SK-N-SH treated with all-trans-retinoic acid at 6 μM for 48 hours (cell line): ENCODE measurements at regions not wholly inside any gene's neighbourhood (a gene's known extent, or its start where the extent isn't known, plus 50 kb on each side); places are given as distances from the start of the nearest gene placed in this dataset.
"Not testable (repeated sequence)": the region's sequence is repeated elsewhere in the genome, so short reads cannot be mapped to it uniquely, and the experiment has no call there.

ENCODE experiments used
- ATAC-seq: fragments of 200-7000 bp; cut with Tn5 transposase; 3 replicates; pipeline ENCODE4 v1.9.1; 2020; ENCODE audit warnings: mild to moderate bottlenecking, moderate library complexity
- ARNTL ChIP-seq: fragments of 450-650 bp; formaldehyde crosslinking; IDR thresholded peaks from 2 replicates; pipeline ENCODE4 v1.5.0; 2020; ENCODE audit warnings: low read depth, mild to moderate bottlenecking, moderate library complexity, borderline replicate concordance
- BACH2 ChIP-seq: fragments of 250-450 bp; sonication (Bioruptor Pico); IDR thresholded peaks from 2 replicates; pipeline ENCODE4 v1.9.0; 2021; ENCODE audit warnings: mild to moderate bottlenecking, borderline replicate concordance
- CREB5 ChIP-seq: fragments of 250-450 bp; sonication (Bioruptor Pico); IDR thresholded peaks from 2 replicates; pipeline ENCODE4 v1.5.1; 2020; ENCODE audit warnings: low read depth, mild to moderate bottlenecking, moderate library complexity
- ESRRG ChIP-seq: fragments of 250-450 bp; sonication (Bioruptor Pico); IDR thresholded peaks from 2 replicates; pipeline ENCODE4 v1.6.1; 2021; ENCODE audit warnings: mild to moderate bottlenecking
- GLIS3 ChIP-seq: fragments of 250-450 bp; sonication (Bioruptor Pico); IDR thresholded peaks from 2 replicates; pipeline ENCODE4 v1.5.0; 2020; ENCODE audit warnings: mild to moderate bottlenecking, moderate library complexity
- ISL1 ChIP-seq: fragments of 250-450 bp; sonication (Bioruptor Pico); IDR thresholded peaks from 2 replicates; pipeline ENCODE4 v2.1.2; 2022; ENCODE audit warnings: mild to moderate bottlenecking, moderate library complexity
- OSR1 ChIP-seq: fragments of 250-450 bp; sonication (Bioruptor Pico); IDR thresholded peaks from 2 replicates; pipeline ENCODE4 v1.8.0; 2022; ENCODE audit warnings: moderate library complexity, mild to moderate bottlenecking, inconsistent platforms
- PATZ1 ChIP-seq: fragments of 250-450 bp; sonication (Bioruptor Pico); IDR thresholded peaks from 2 replicates; pipeline ENCODE4 v1.8.0; 2020; ENCODE audit warnings: mild to moderate bottlenecking, moderate library complexity, borderline replicate concordance
- POU6F1 ChIP-seq: fragments of 250-450 bp; sonication (Bioruptor Pico); IDR thresholded peaks from 2 replicates; pipeline ENCODE4 v1.8.0; 2021; ENCODE audit warnings: low read depth, mild to moderate bottlenecking, moderate library complexity, borderline replicate concordance
- RARB ChIP-seq: fragments of 250-450 bp; sonication (Bioruptor Pico); IDR thresholded peaks from 2 replicates; pipeline ENCODE4 v1.8.0; 2021; ENCODE audit warnings: mild to moderate bottlenecking, moderate library complexity
- SNAI2 ChIP-seq: fragments of 250-450 bp; sonication (Bioruptor Pico); IDR thresholded peaks from 2 replicates; pipeline ENCODE4 v1.5.0; 2020; ENCODE audit warnings: mild to moderate bottlenecking, moderate library complexity
- TCF4 ChIP-seq: fragments of 250-450 bp; sonication (Bioruptor Pico); IDR thresholded peaks from 2 replicates; pipeline ENCODE4 v1.8.0; 2021; ENCODE audit warnings: mild to moderate bottlenecking, moderate library complexity, borderline replicate concordance
- TOX ChIP-seq: fragments of 250-450 bp; sonication (Bioruptor Pico); IDR thresholded peaks from 2 replicates; pipeline ENCODE4 v1.8.0; 2021; ENCODE audit warnings: mild to moderate bottlenecking, moderate library complexity, borderline replicate concordance
- TSHZ2 ChIP-seq: fragments of 250-450 bp; sonication (Bioruptor Pico); IDR thresholded peaks from 2 replicates; pipeline ENCODE4 v1.5.0; 2020; ENCODE audit warnings: mild to moderate bottlenecking, moderate library complexity
- ZC3H10 ChIP-seq: fragments of 250-450 bp; sonication (Bioruptor Pico); IDR thresholded peaks from 2 replicates; pipeline ENCODE4 v1.5.1; 2021; ENCODE audit warnings: mild to moderate bottlenecking, moderate library complexity
- ZFP30 ChIP-seq: fragments of 450-650 bp; formaldehyde crosslinking; IDR thresholded peaks from 2 replicates; pipeline ENCODE4 v1.5.0; 2022; ENCODE audit warnings: mild to moderate bottlenecking, moderate library complexity
- ZNF565 ChIP-seq: fragments of 450-650 bp; formaldehyde crosslinking; conservative IDR thresholded peaks from 2 replicates; pipeline ENCODE4 v1.5.0; 2020; ENCODE audit warnings: low read depth, mild to moderate bottlenecking, moderate library complexity
- ZNF70 ChIP-seq: fragments of 450-650 bp; formaldehyde crosslinking; IDR thresholded peaks from 2 replicates; pipeline ENCODE4 v1.5.0; 2020; ENCODE audit warnings: mild to moderate bottlenecking, moderate library complexity

- ATAC-seq = no peak
- TF ChIP-seq POU6F1 (CRISPR knock-in tag) (no peak), ISL1 (CRISPR knock-in tag) (no peak), SNAI2 (no peak), CREB5 (no peak), ARNTL (CRISPR knock-in tag) (no peak), OSR1 (no peak), GLIS3 (CRISPR knock-in tag) (no peak), TOX (CRISPR knock-in tag) (no peak)
Observed at GRCh38 chr5:92939428-92939827, 641.6 kb downstream of the NR2F1-AS1 start.

GRCh38 chr5:92937396-92937795 is 643.6 kb downstream of the NR2F1-AS1 start:
- ATAC-seq = not testable (repeated sequence)

GRCh38 chr5:92930057-92930456 is 651.0 kb downstream of the NR2F1-AS1 start:
- TF ChIP-seq PATZ1 = no peak
- no peak for ATAC-seq

GRCh38 chr5:92927291-92927778 is 653.7 kb downstream of the NR2F1-AS1 start:
- TF ChIP-seq BACH2 (CRISPR knock-in tag) = no peak
- no peak for TF ChIP-seq RARB (CRISPR knock-in tag)
- TF ChIP-seq ZNF70 (CRISPR knock-in tag) = no peak
- TF ChIP-seq TCF4 = no peak
- TF ChIP-seq SNAI2 = no peak
- no peak for TF ChIP-seq POU6F1 (CRISPR knock-in tag)
- no peak for TF ChIP-seq GLIS3 (CRISPR knock-in tag)
- TF ChIP-seq ZNF565 (CRISPR knock-in tag) = no peak
- no peak for TF ChIP-seq OSR1
- TF ChIP-seq TSHZ2 (CRISPR knock-in tag) = no peak
- TF ChIP-seq ARNTL (CRISPR knock-in tag) = no peak
- TF ChIP-seq TOX (CRISPR knock-in tag) = no peak
- no peak for TF ChIP-seq ESRRG (CRISPR knock-in tag)
- no peak for TF ChIP-seq ZC3H10 (CRISPR knock-in tag)
- TF ChIP-seq ZFP30 = no peak
- TF ChIP-seq PATZ1 = no peak
- no peak for ATAC-seq
